GM19240 (cell line): ENCODE measurements at regions not wholly inside any gene's neighbourhood (a gene's known extent, or its start where the extent isn't known, plus 50 kb on each side); places are given as distances from the start of the nearest gene placed in this dataset.
"Not testable (repeated sequence)": the region's sequence is repeated elsewhere in the genome, so short reads cannot be mapped to it uniquely, and the experiment has no call there.

Source experiments
- DNase-seq: peaks from one replicate; pipeline ENCODE4 v3.0.0; 2011; ENCODE audit warnings: low spot score; ENCODE audit not compliant: insufficient read length

GRCh38 chr2:62412347-62412742 is 93.7 kb downstream of the TMEM17 start:
- no peak for DNase-seq

- DNase-seq: no peak
Observed at GRCh38 chr2:62410926-62411456, 95.0 kb downstream of the TMEM17 start.

GRCh38 chr2:62410015-62410453 is 96.0 kb downstream of the TMEM17 start:
- no peak for DNase-seq

- no peak for DNase-seq
Observed at GRCh38 chr2:62409442-62409841, 96.6 kb downstream of the TMEM17 start.

- no peak for DNase-seq
Observed at GRCh38 chr2:62408241-62408677, 97.7 kb downstream of the TMEM17 start.

- DNase-seq: no peak
Observed at GRCh38 chr2:62407838-62408237, 98.2 kb downstream of the TMEM17 start.

- no peak for DNase-seq
Observed at GRCh38 chr2:62407401-62407800, 98.6 kb downstream of the TMEM17 start.

GRCh38 chr2:62406573-62407043 is 99.4 kb downstream of the TMEM17 start:
- DNase-seq: no peak

GRCh38 chr2:62404913-62405312 is 101.1 kb downstream of the TMEM17 start:
- no peak for DNase-seq

GRCh38 chr2:62402156-62402555 is 103.8 kb downstream of the TMEM17 start:
- no peak for DNase-seq

- no peak for DNase-seq
Observed at GRCh38 chr2:62398356-62398755, 107.6 kb downstream of the TMEM17 start.

- DNase-seq: no peak
Observed at GRCh38 chr2:62396880-62397279, 109.1 kb downstream of the TMEM17 start.

GRCh38 chr2:62393293-62393692 is 112.7 kb downstream of the TMEM17 start:
- no peak for DNase-seq

- DNase-seq: no peak
Observed at GRCh38 chr2:62391696-62392095, 114.3 kb downstream of the TMEM17 start.

GRCh38 chr2:62386378-62386777 is 119.6 kb downstream of the TMEM17 start:
- not testable (repeated sequence) for DNase-seq

GRCh38 chr2:62383846-62384245 is 122.1 kb downstream of the TMEM17 start:
- DNase-seq: no peak

GRCh38 chr2:62382757-62383156 is 123.2 kb downstream of the TMEM17 start:
- DNase-seq: no peak

- DNase-seq: no peak
Observed at GRCh38 chr2:62382122-62382521, 123.9 kb downstream of the TMEM17 start.

- no peak for DNase-seq
Observed at GRCh38 chr2:62381656-62382055, 124.3 kb downstream of the TMEM17 start.

- DNase-seq: no peak
Observed at GRCh38 chr2:62379566-62379965, 126.4 kb downstream of the TMEM17 start.

GRCh38 chr2:62375113-62375420 is 130.9 kb downstream of the TMEM17 start:
- no peak for DNase-seq

- DNase-seq: no peak
Observed at GRCh38 chr2:62374301-62375112, 131.5 kb downstream of the TMEM17 start.

- DNase-seq: no peak
Observed at GRCh38 chr2:62372824-62373223, 133.2 kb downstream of the TMEM17 start.
